HG03159 (cell line): ENCODE measurements at regions not wholly inside any gene's neighbourhood (a gene's known extent, or its start where the extent isn't known, plus 50 kb on each side); places are given as distances from the start of the nearest gene placed in this dataset.
"Not testable (repeated sequence)": the region's sequence is repeated elsewhere in the genome, so short reads cannot be mapped to it uniquely, and the experiment has no call there.

Source experiments
- ATAC-seq: cut with Tn5 transposase; IDR thresholded peaks from one replicate; pipeline ENCODE4 v1.9.1; 2021; ENCODE audit warnings: mild to moderate bottlenecking, moderate library complexity; ENCODE audit not compliant: unreplicated experiment

GRCh38 chr4:126458993-126459392 is 1144.2 kb downstream of the FAT4 start:
- no peak for ATAC-seq

GRCh38 chr4:126465341-126465740 is 1150.6 kb downstream of the FAT4 start:
- ATAC-seq = no peak

GRCh38 chr4:126466848-126467247 is 1152.1 kb downstream of the FAT4 start:
- ATAC-seq = no peak

DNA sequence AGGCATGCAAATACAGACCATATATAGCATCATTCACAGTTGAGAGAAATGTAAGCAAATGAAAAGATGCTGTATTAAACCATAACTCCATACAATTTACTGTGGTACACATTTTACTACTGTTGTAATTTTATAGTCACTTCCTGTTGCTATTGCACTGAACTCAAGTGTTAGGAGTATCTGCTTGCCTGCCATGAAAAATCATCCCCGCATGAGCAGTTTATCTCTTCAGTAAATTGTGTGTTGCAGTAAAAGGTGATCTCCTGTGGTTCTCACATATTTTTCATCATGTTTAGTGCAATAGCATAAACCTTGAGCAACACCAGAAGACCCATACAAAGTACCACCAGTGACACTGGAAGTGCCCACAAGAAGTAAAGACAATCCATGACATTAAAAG is 1153.4 kb downstream of the FAT4 start:
- no peak for ATAC-seq

GRCh38 chr4:126470862-126471261 is 1156.1 kb downstream of the FAT4 start:
- ATAC-seq = no peak

- ATAC-seq = no peak
Observed at GRCh38 chr4:126475730-126476129, 1157.0 kb upstream of the INTU start.

GRCh38 chr4:126479709-126480108 is 1153.0 kb upstream of the INTU start:
- no peak for ATAC-seq

DNA sequence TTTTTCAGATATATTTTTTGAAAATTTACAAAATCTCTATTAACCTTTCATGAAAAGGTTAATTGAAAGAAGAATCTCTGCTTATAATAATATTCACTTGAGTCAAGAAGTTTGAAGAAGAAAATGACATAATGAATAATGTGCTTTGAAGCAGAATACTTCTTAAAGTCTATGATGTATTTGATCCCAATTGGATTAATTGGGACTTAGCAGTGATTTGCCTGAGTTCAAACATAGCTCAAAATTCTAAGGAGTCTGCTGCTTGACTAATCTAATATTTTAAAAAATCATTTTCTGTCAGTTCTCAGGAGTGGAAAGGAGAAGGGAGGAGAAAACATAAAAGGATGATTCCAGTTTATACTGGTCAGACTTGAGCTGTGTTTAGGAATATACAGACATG is 1150.4 kb upstream of the INTU start:
- ATAC-seq = no peak

DNA sequence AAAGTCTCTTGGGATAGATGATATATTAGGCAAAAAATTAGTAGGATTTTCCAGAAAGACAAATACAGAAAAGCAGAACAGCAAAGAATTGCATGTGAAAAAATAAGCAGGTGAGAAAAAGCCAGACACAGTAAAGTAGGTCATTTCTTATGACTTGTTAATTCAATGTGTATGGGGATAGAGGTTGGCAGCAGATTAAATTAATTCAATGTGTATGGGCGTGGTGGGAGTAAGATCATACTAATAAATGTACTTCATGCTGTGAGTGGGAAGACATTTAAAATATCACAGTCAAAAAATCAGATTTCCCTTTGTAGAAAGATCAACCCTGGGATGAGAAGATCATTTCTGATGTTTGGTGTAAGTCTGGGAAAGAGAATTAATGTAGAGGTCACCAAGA is 1146.4 kb upstream of the INTU start:
- no peak for ATAC-seq

DNA sequence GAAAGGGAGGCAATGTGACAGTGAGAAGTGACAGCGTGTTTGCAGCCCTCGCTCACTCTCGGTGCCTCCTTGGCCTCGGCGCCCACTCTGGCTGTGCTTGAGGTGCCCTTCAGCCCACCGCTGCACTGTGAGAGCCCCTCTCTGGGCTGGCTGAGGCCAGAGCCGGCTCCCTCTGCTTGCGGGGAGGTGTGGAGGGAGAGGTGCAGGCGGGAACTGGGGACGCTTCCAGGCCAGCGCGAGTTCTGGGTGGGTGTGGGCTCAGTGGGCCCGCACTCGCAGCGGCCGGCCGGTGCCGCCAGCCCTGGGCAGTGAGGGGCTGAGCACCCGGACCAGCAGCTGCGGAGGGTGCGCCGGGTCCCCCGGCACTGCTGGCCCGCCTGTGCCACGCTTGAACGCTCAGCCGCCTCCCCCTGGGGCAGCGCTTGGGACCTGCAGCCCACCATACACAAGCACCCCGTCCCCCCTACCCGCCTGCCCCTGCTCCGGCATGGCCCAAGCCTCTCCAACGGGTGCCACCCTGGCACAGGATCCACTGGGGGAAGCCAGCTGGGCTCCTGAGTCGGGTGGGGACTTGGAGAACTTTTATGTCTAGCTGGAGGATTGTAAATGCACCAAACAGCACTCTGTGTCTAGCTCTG is 1142.8 kb upstream of the INTU start:
- ATAC-seq = no peak

DNA sequence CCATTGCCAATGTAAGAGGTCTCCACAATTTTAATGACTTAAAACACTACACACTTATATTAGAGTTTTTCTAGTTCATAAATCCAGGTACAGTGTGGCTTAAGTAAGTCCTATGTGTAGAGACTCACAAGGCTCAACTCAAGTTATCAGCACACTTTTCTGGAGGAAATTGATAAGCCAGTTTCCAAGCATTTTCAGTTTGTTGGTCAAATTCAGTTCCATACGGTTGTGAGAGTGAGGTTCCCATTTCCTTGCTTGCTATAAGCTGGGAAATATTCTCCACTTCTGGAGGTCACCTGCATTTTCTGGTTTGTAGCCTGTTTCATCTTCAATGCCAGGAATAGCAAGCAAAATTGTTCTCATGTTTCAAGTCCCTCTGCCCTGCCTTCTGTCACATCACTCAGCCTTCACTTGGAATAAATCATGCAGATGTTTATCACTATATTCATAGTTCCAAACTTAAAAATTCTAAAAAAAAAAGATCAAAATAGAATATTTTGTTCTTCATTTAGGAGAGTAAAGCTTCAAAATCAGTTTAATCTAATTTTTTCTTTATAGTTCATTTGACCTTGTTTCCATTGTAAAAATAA is 1137.5 kb upstream of the INTU start:
- ATAC-seq = no peak

DNA sequence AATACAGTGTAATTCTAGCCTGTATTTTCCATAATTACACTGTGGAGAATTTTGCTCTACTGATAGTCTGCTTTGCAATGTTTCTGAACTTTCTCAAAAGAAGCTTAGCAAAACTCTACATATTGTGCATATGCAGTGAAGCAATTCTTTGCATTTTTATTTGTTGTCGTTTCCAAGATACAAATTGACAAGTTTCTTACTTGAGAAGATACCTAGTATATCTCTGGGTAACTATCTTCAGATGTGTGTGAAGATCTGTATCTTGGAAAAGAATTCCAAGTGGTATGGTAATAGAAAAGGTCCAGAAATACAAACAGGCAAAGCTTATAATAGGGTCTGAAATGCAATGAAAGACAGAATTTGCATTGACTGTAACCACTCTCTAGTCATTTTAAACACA is 1119.8 kb upstream of the INTU start:
- no peak for ATAC-seq

- ATAC-seq = no peak
Observed at GRCh38 chr4:126513596-126513995, 1119.2 kb upstream of the INTU start.

DNA sequence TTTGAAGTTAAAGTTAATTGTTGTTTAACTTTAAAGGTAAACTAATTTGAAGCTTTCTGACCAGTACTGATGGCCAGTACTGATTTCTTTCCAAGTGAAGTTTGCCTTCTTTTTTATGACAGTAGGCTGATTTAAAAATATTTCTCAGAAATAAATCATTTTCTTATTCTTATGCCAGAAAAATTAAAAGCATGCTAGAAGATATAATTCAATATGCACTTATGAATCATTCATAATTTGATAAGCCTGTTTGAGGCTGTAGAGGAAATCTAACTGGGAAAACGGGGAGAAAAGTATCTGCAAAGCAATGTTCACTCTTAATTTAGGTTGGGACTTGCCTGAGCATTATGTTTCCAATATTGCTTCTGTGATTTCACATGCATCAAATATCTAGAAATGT is 1112.0 kb upstream of the INTU start:
- ATAC-seq = no peak

- ATAC-seq = not testable (repeated sequence)
Observed at GRCh38 chr4:126525400-126525799, 1107.4 kb upstream of the INTU start.

DNA sequence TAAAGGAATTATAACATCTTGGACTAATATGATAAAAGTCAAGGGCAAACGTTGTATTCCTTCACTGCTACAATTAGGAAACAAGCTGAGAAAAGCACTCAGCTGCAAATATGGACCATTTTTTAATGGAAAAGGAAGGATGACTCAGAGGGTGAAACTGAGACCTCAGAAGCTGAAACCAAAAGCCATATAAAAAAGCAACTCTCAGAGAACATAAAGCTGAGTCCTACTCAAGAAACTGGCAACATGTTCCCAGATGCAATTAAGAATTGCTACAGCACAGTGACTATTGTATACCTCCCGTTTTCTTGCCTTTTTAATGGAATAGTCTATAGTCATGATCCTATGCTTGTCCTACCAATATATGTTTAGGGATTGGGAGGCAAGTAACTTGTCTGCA is 1106.4 kb upstream of the INTU start:
- ATAC-seq = no peak

- no peak for ATAC-seq
Observed at GRCh38 chr4:126529997-126530396, 1102.8 kb upstream of the INTU start.

DNA sequence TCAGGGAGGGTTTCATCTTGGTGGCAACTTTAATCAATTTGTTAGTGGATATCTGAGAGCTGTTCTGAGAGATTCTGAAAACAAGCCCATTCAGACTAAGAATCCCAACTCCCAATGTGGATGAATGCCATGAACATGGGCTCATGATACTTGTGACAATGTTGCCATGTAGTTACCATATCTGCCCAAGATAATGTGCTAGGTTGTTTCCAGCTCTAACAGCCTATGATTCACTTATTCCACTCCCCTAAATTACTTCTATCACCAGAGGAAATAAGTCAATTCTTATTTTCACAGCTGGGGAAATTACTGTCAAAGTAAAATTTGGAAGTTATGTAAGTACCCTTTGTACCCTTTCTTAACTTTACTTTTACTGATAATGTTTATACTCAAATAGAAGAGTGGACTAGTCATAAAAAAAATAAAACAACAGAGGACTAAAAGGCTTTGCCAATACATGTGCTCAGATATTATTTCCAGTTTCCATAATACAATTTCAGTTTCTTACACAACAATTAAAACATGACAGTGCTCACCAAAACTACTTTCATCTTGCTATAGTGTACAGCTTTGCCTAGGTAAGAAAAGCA is 1101.7 kb upstream of the INTU start:
- no peak for ATAC-seq

DNA sequence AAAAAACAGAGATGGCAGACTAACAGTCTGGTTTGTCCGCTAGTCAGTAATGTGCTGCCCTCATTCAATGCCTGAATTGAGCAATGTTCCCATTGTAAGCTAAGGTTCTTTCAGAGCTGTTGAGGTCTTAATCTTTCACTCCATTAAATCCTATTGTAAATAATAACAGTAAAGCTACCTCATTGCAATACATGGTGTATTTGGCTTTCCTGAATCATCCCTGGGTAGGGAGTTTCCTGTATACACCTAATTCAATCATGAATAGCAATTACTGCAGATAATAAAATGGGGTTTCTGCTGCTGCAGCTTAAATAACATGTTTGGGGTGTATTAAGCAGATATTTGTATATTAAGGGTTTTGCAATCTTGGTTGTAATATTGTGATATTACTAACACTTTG is 1100.2 kb upstream of the INTU start:
- ATAC-seq = no peak

DNA sequence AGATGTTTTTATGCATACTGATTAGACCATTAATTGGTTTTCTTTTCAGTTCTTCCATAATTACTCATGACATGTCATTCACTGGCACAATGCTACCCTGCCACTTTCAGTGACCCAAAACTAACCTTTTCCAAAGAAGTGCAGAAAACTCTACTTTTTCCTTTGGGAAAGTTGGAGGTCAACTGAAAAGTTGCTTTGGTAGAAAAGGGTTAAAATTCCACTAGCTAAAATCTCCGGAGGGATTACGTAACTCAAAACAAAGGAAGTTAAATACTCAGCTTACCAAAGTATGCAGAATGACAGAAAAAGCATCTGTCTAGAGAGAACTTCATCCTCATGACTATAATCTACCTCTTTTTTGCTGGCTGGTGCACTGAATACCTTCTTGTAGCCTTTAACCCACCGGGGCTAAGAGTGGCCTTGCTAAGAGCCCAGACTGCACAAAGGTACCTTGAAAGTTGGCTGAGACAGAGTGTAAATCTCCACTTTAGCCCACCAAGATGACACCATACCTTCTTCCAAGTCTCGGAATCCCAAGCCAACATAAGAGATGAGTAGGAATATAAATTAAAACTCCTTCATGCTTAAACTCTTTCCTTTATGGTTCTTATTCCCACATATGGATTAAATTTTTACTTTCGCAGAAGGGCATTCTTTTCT is 1099.5 kb upstream of the INTU start:
- no peak for ATAC-seq

DNA sequence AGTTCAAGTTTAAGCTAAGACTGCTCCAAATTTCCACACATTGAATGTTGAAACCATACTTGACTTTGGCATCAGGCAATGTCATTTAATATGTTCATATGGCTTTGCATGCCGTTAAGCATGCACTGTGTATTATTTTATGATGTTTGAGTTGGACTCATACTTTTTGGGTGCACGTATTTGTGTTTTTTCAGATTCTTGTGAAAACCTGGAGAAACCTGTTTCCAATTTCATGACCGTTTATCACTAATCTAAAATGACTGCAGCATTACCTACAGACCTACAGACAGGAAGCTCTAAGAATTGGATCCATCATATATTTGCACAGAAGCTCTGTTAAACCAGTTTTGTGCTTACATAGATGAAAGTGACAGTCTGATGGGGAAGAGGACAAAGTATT is 1093.0 kb upstream of the INTU start:
- ATAC-seq = no peak

- no peak for ATAC-seq
Observed at GRCh38 chr4:126541820-126542219, 1090.9 kb upstream of the INTU start.
